T-helper 2 cell treated with Interferon-gamma antibody and Interleukin-4, amounts not matched to agents 5 μg/mL and 100 μg/mL, for 36 hours (primary cell): ENCODE measurements at regions not wholly inside any gene's neighbourhood (a gene's known extent, or its start where the extent isn't known, plus 50 kb on each side); places are given as distances from the start of the nearest gene placed in this dataset.

Source experiments
- DNase-seq: peaks from one replicate; pipeline ENCODE4 v3.0.0; 2021; ENCODE audit warnings: low spot score
- H3K27ac Mint-ChIP-seq: one replicate; pipeline ENCODE4 v1.8.0; 2021; ENCODE audit warnings: mild to moderate bottlenecking, mixed read lengths
- H3K27me3 Mint-ChIP-seq: one replicate; pipeline ENCODE4 v1.8.0; 2021; ENCODE audit warnings: low read depth, mixed read lengths
- H3K36me3 Mint-ChIP-seq: one replicate; pipeline ENCODE4 v1.8.0; 2021; ENCODE audit warnings: low read depth, mixed read lengths
- H3K4me1 Mint-ChIP-seq: one replicate; pipeline ENCODE4 v1.8.0; 2021; ENCODE audit warnings: low read depth, mixed read lengths
- H3K4me3 Mint-ChIP-seq: one replicate; pipeline ENCODE4 v1.8.0; 2022; ENCODE audit warnings: mild to moderate bottlenecking, moderate library complexity, mixed read lengths
- H3K9me3 Mint-ChIP-seq: one replicate; pipeline ENCODE4 v1.8.0; 2021; ENCODE audit warnings: mixed read lengths

DNA sequence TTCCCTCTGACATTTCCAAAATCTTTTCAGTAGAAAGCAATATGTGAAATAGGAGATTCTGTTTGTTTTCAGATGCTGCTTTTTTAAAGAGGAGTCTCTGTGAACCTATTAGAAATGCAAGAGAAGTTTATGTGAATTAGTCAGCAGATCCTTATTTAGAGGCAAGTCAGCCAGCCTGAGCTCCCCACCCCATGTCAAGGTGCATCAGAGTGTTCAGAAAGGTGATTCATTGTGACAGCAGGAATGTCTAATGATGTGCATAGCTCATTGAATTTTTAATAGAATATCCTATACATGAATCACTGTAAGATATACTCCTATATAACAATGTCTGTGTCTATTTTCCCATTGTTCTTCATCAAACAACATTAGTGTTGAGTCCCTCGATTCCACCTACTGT is 1222.4 kb upstream of the USP15 start:
- no peak for DNase-seq
- Mint-ChIP-seq H3K36me3 (no peaks in the 10 kb centered on the region), H3K4me3 (no peak overlapping the region), H3K4me1 (no peaks in the 10 kb centered on the region), H3K9me3 (peaks cover 9% of the 10 kb centered on the region), H3K27me3 (no peaks in the 10 kb centered on the region), H3K27ac (no peak overlapping the region)

DNA sequence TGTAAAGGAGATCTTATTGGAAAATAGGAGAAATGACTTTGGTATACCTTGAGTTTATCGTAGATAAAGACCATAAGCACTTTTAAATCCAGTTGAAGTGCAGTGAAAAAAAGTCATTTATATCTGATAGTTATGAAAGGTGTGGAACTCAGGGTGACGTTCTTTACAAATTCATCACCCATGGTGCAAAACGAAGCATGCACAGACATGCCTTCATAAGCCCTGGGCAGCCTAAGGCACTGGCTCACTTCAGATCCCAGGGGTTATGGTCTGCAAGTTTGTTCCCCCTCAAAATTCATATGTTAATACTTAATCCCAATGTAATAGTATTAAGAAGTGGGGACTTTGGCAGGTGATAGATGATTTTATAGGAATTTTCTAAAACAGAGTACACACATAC is 1216.4 kb upstream of the USP15 start:
- H3K36me3 Mint-ChIP-seq: no peaks in the 10 kb centered on the region
- H3K4me1 Mint-ChIP-seq: no peaks in the 10 kb centered on the region
- peaks cover 14% of the 10 kb centered on the region for H3K9me3 Mint-ChIP-seq

DNA sequence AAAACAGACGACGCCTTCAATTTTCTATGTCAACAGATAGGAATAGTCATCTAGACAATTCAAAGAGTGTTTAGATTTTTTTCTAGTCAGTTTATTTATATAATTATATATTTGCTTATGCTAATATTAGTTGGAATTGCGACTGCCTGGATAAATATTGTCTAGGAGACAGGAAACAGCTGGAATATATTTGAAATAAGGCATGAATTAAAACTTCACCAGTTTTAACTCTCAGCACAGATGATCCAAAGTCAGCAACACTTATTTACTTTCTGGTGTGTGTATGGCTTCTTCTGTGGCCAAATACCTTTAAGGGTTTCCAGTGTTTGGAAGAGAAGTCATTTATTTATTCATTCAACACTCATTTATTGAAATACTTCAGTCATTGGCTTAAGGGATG is 1215.4 kb upstream of the USP15 start:
- H3K27me3 Mint-ChIP-seq: no peaks in the 10 kb centered on the region
- no peak for DNase-seq
- H3K4me3 Mint-ChIP-seq: no peak overlapping the region
- no peaks in the 10 kb centered on the region for H3K4me1 Mint-ChIP-seq
- no peaks in the 10 kb centered on the region for H3K36me3 Mint-ChIP-seq
- H3K27ac Mint-ChIP-seq: no peak overlapping the region
- H3K9me3 Mint-ChIP-seq: peaks cover 14% of the 10 kb centered on the region

More for the DNA sequence above, 1216.4 kb upstream of the USP15 start:
- no peaks in the 10 kb centered on the region for H3K27me3 Mint-ChIP-seq
- DNase-seq: no peak
- no peak overlapping the region for H3K4me3 Mint-ChIP-seq
- H3K27ac Mint-ChIP-seq: no peak overlapping the region

DNA sequence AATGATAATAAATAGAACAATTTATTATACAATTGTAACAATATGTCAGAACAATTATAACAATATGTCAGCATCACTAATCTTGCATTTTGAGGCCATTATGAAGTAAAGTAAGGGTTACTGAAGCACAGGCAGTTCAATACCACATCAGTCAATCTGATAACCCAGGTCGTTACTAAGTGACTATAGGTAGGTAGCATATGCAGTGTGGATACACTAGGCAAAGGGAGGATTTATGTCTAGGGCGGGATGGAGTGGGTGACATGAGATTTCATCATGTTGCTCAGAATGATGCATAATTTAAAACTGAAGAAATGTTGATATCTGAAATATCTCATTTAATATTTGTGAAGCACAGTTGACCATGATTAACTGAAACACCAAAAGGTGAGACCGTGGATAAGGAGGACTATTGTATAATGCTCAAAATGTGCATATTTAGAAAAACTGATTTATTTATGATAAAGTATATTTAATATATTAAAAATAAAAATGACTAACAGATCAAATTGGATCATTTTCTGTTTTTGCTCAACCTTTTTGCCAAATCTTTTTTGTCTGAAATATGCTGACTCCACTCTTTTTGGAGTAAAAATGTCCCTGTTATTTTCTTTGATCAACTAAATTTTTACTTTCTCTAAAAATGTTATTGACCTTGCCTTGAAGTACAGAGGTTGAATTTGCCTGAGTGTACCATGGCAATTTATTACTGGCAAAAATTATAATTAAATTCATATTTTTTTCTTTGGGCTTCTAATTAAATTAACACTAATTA is 1189.4 kb upstream of the USP15 start:
- H3K36me3 Mint-ChIP-seq: no peaks in the 10 kb centered on the region
- DNase-seq: no peak
- H3K4me1 Mint-ChIP-seq: no peaks in the 10 kb centered on the region
- no peaks in the 10 kb centered on the region for H3K27me3 Mint-ChIP-seq
- H3K27ac Mint-ChIP-seq: no peak overlapping the region
- no peaks in the 10 kb centered on the region for H3K9me3 Mint-ChIP-seq
- H3K4me3 Mint-ChIP-seq: no peak overlapping the region

DNA sequence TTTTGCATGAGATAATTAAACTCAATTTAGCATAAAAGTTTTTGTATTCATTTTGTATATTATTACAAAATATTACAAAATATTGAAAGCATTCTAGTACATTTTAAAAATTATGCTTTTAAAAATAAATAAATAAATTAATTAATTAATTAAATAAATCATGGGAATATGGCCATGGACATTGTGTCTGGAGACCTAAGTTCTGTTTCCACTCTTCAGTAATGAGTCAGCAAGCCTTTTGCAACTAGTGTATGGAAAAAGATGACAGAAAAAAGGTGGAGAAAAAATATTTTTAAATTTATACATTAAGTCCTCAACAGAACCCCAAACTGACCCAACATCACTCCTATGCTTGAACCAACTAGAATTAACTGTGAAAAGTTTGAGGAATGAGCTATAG is 1187.5 kb upstream of the USP15 start:
- H3K9me3 Mint-ChIP-seq: no peaks in the 10 kb centered on the region
- H3K4me3 Mint-ChIP-seq: no peak overlapping the region
- H3K36me3 Mint-ChIP-seq: no peaks in the 10 kb centered on the region
- H3K27ac Mint-ChIP-seq: no peak overlapping the region
- H3K27me3 Mint-ChIP-seq: no peaks in the 10 kb centered on the region
- H3K4me1 Mint-ChIP-seq: no peaks in the 10 kb centered on the region
- no peak for DNase-seq

DNA sequence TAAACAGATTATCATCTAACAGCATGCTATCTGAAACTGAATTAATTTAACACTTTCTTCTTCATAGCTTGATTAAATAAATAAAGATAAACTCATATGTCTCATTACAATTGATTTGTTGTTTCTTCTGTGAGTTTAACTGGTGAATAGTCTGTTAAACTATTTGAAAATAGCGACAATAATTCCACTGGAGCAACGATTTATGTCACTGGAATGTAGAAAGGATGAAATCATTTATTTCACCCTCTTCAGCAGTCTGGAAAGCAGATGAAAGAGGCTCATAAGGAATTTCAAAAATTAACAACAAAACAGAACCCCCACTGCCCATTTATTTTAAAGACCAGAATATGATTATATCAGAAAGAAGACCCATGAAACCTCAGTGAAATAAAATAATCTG is 1165.1 kb upstream of the USP15 start:
- no peaks in the 10 kb centered on the region for H3K36me3 Mint-ChIP-seq
- no peak overlapping the region for H3K27ac Mint-ChIP-seq
- no peak overlapping the region for H3K4me3 Mint-ChIP-seq
- peaks cover 18% of the 10 kb centered on the region for H3K9me3 Mint-ChIP-seq
- H3K27me3 Mint-ChIP-seq: no peaks in the 10 kb centered on the region
- H3K4me1 Mint-ChIP-seq: no peaks in the 10 kb centered on the region
- no peak for DNase-seq

GRCh38 chr12:61098031-61098580 is 1162.1 kb upstream of the USP15 start:
- Mint-ChIP-seq H3K36me3 (no peaks in the 10 kb centered on the region), H3K27ac (no peak overlapping the region), H3K4me1 (no peaks in the 10 kb centered on the region), H3K9me3 (peaks cover 8% of the 10 kb centered on the region), H3K4me3 (no peak overlapping the region), H3K27me3 (no peaks in the 10 kb centered on the region)
- DNase-seq: no peak

DNA sequence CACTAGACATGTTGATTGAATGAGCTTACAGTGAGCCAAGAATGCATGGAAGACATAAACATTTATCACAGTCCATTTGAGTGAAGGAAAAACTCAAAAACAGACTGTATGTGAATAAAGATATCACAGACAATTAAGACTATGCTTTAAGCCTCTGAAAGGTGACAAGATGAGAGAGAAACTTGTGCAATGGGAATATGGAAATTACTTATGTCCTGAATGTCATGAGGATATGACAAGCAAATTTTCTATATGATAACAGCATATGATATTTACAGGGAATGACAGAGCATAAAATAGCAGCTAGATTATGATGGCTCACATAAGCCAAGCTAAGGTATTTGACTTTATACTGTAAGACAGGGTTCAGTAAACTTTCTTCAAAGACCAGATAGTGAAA is 1153.1 kb upstream of the USP15 start:
- DNase-seq: no peak
- H3K4me1 Mint-ChIP-seq: no peaks in the 10 kb centered on the region
- no peak overlapping the region for H3K27ac Mint-ChIP-seq
- no peaks in the 10 kb centered on the region for H3K27me3 Mint-ChIP-seq
- peaks cover 14% of the 10 kb centered on the region for H3K9me3 Mint-ChIP-seq
- H3K36me3 Mint-ChIP-seq: no peaks in the 10 kb centered on the region
- H3K4me3 Mint-ChIP-seq: no peak overlapping the region

GRCh38 chr12:61111218-61111617 is 1149.0 kb upstream of the USP15 start:
- Mint-ChIP-seq H3K36me3 (no peaks in the 10 kb centered on the region), H3K4me3 (no peak overlapping the region), H3K27ac (no peak overlapping the region), H3K9me3 (peaks cover 29% of the 10 kb centered on the region), H3K4me1 (no peaks in the 10 kb centered on the region), H3K27me3 (no peaks in the 10 kb centered on the region)
- DNase-seq: no peak

GRCh38 chr12:61137677-61138414 is 1122.4 kb upstream of the USP15 start:
- Mint-ChIP-seq H3K27me3 (no peaks in the 10 kb centered on the region), H3K36me3 (no peaks in the 10 kb centered on the region), H3K9me3 (peaks cover 18% of the 10 kb centered on the region), H3K4me3 (no peak overlapping the region), H3K27ac (no peak overlapping the region), H3K4me1 (no peaks in the 10 kb centered on the region)
- DNase-seq: no peak

DNA sequence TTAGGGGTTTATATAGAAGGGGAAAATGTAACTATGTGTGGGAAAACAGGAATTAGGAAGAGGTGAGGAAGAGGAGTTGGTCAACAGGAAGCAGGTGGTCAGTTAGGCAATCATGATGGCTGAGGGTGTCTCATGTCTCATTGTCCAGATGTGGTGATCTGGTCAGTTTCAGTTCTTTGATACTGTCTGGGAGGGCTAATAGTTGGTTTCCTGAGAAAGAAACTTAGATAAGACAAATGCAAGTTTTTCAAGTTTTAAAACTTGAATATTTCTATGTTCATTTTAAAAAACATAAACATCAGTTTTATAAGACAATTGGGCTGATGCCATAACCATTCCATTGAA is 1121.8 kb upstream of the USP15 start:
- no peaks in the 10 kb centered on the region for H3K4me1 Mint-ChIP-seq
- no peak overlapping the region for H3K27ac Mint-ChIP-seq
- H3K36me3 Mint-ChIP-seq: no peaks in the 10 kb centered on the region
- no peak for DNase-seq
- H3K9me3 Mint-ChIP-seq: peaks cover 18% of the 10 kb centered on the region
- H3K4me3 Mint-ChIP-seq: no peak overlapping the region
- no peaks in the 10 kb centered on the region for H3K27me3 Mint-ChIP-seq

- DNase-seq: no peak
- no peak overlapping the region for H3K27ac Mint-ChIP-seq
These were observed 1098.2 kb upstream of the USP15 start for GRCh38 chr12:61161961-61162360.

DNA sequence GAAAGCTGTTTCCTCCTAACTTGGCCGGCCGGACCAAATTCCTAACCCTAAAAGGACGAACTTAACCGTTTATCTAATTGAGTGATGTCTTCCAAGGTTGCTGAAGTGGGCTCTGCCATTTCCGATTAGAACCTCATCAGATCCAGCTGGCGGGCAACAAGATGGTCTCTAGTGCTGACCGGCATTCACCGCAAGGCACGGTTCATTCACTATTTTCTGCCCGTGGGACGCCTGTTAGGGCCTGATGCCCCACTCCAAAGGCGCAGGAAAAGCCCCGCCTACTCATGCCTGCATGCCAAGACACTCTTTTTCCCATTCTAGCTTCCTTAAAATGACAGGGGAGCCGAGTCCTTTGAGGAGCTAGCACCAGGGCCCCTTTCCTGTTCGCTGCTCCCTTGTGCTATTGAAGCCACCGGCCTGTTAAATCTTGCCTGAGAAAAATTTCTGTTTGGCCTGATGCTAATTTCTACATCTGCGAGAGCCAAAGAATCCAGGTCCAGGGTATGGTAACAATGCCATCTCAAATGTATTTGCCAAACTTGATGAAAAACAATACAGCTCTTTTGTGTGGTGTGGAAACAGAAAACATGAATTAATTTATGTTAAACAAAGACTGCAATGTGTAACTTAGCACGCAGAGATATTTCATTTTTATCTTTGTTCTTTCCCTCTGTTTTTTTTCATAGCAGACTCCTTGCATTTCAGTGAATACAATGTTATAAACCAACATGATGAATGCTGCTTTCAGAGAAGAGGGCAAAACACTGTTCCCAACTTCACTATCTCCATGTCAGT is 1071.2 kb upstream of the USP15 start:
- Mint-ChIP-seq H3K27me3 (no peaks in the 10 kb centered on the region), H3K4me3 (no peak overlapping the region), H3K36me3 (no peaks in the 10 kb centered on the region), H3K27ac (no peak overlapping the region), H3K4me1 (no peaks in the 10 kb centered on the region), H3K9me3 (peaks cover 15% of the 10 kb centered on the region)
- no peak for DNase-seq

More at GRCh38 chr12:61161961-61162360, 1098.2 kb upstream of the USP15 start:
- Mint-ChIP-seq H3K4me3 (no peak overlapping the region), H3K9me3 (peaks cover 32% of the 10 kb centered on the region), H3K4me1 (no peaks in the 10 kb centered on the region), H3K36me3 (no peaks in the 10 kb centered on the region), H3K27me3 (no peaks in the 10 kb centered on the region)

DNA sequence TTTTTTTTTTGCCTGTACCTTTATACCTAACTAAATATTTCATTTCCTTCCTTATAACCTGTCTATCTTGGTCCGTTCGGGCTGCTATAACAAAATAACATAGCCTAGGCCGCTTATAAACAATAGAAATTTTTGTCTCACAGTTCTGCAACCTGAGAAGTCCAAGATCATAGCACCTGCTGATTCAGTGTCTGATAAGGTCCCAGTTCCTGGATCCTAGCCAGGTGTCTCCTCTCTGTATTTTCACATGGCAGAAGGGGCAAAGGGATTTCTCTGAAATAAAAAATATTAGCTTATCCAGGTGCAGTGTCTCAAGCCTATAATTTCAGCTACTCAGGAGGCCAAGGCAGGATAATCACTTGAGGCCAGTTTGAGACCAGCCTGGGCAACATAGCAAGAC is 1046.6 kb upstream of the USP15 start:
- no peak for DNase-seq
- no peak overlapping the region for H3K4me3 Mint-ChIP-seq
- no peaks in the 10 kb centered on the region for H3K27me3 Mint-ChIP-seq
- no peak overlapping the region for H3K27ac Mint-ChIP-seq
- no peaks in the 10 kb centered on the region for H3K4me1 Mint-ChIP-seq
- no peaks in the 10 kb centered on the region for H3K36me3 Mint-ChIP-seq
- no peaks in the 10 kb centered on the region for H3K9me3 Mint-ChIP-seq
